ENCODE measurements at regions not wholly inside any gene's neighbourhood (a gene's known extent, or its start where the extent isn't known, plus 50 kb on each side); places are given as distances from the start of the nearest gene placed in this dataset.
"Not testable (repeated sequence)": the region's sequence is repeated elsewhere in the genome, so short reads cannot be mapped to it uniquely, and the experiment has no call there.

GRCh38 chr2:8426550-8426949 is 255.3 kb upstream of the ID2 start:
- no peak for DNase-seq (ENCODE audit: low read depth)

- no peak for DNase-seq (ENCODE audit: low read depth)
These were observed 254.6 kb upstream of the ID2 start for GRCh38 chr2:8427211-8427610.

- DNase-seq (ENCODE audit: low read depth): no peak
These were observed 251.2 kb upstream of the ID2 start for GRCh38 chr2:8430628-8431027.

GRCh38 chr2:8431446-8432125 is 250.3 kb upstream of the ID2 start:
- no peak for DNase-seq (ENCODE audit: low read depth)

GRCh38 chr2:8432706-8433336 is 249.0 kb upstream of the ID2 start:
- no peak for DNase-seq (ENCODE audit: low read depth)

- no peak for DNase-seq (ENCODE audit: low read depth)
These were observed 248.5 kb upstream of the ID2 start for GRCh38 chr2:8433390-8433789.

- no peak for DNase-seq (ENCODE audit: low read depth)
These were observed 246.2 kb upstream of the ID2 start for GRCh38 chr2:8435608-8436007.

- no peak for DNase-seq (ENCODE audit: low read depth)
These were observed 245.3 kb upstream of the ID2 start for GRCh38 chr2:8436585-8436984.

- DNase-seq (ENCODE audit: low read depth): no peak
These were observed 244.5 kb upstream of the ID2 start for GRCh38 chr2:8437228-8437948.

- no peak for DNase-seq (ENCODE audit: low read depth)
These were observed 243.9 kb upstream of the ID2 start for GRCh38 chr2:8437949-8438400.

GRCh38 chr2:8438476-8438875 is 243.4 kb upstream of the ID2 start:
- DNase-seq (ENCODE audit: low read depth): no peak

- no peak for DNase-seq (ENCODE audit: low read depth)
These were observed 242.9 kb upstream of the ID2 start for GRCh38 chr2:8438996-8439395.

GRCh38 chr2:8440029-8440778 is 241.7 kb upstream of the ID2 start:
- DNase-seq (ENCODE audit: low read depth): no peak

GRCh38 chr2:8441371-8441770 is 240.5 kb upstream of the ID2 start:
- no peak for DNase-seq (ENCODE audit: low read depth)

GRCh38 chr2:8441986-8442385 is 239.9 kb upstream of the ID2 start:
- no peak for DNase-seq (ENCODE audit: low read depth)

- DNase-seq (ENCODE audit: low read depth): no peak
These were observed 238.9 kb upstream of the ID2 start for GRCh38 chr2:8442833-8443486.

GRCh38 chr2:8445580-8445979 is 236.3 kb upstream of the ID2 start:
- no peak for DNase-seq (ENCODE audit: low read depth)

GRCh38 chr2:8446751-8447150 is 235.1 kb upstream of the ID2 start:
- not testable (repeated sequence) for DNase-seq (ENCODE audit: low read depth)

GRCh38 chr2:8447610-8448221 is 234.1 kb upstream of the ID2 start:
- DNase-seq (ENCODE audit: low read depth): no peak

GRCh38 chr2:8448824-8449556 is 232.9 kb upstream of the ID2 start:
- no peak for DNase-seq (ENCODE audit: low read depth)

GRCh38 chr2:8451273-8451672 is 230.6 kb upstream of the ID2 start:
- no peak for DNase-seq (ENCODE audit: low read depth)

Measured in activated T-cell treated with anti-CD3 and anti-CD28 coated beads for 1 hour (primary cell).